ENCODE measurements at regions not wholly inside any gene's neighbourhood (a gene's known extent, or its start where the extent isn't known, plus 50 kb on each side); places are given as distances from the start of the nearest gene placed in this dataset.
A peak's percentile ranks its signal among the peaks of the same experiment; 100 is the strongest.

DNA sequence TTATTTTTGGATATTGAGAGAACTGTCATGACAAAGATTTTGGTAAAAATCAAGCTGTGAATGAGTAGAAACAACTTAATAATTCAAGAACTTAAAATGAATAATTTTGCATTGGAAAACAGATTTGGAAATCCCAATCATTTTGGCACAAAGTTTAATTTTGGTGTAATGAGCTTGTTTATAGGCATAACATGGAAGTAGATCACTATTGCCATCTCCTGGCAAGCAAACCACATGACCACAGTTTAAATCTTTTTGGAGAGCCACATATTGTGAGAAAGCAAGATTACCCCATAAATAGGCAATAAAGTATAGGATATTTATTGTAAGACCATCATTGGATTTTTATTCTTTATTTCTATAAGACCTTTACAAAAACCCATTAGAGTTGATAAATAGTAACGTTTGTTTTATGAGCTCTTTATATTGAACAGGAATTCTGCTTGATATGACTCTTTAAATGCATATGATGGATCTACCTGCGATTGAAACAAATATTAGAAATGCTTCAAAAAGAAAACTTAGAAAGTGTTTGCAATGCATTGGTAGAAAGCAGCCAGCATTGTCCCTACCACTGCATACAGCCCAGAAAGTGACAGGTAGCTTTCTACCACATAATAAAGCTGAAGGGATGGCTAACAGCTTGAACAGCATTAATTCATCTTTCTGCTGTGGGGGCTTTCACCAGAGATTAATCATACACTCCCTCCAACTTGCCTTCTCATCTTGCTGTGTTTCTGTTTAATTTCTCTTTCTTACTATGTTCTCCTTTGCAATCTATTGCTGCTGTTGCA lies 766.8 kb downstream of the TBL1XR1 start:
- no peak overlapping the region for H3K27ac ChIP-seq (ENCODE audit: low read length)
- no peaks in the 10 kb centered on the region for H3K9me3 ChIP-seq (ENCODE audit: insufficient read depth, low read length, severe bottlenecking)
- no peaks in the 10 kb centered on the region for H3K36me3 ChIP-seq (ENCODE audit: insufficient read depth, low read length)
- no peaks in the 10 kb centered on the region for H4K20me1 ChIP-seq (ENCODE audit: insufficient read depth, low read length)
- H3K4me2 ChIP-seq (ENCODE audit: insufficient read depth, low read length): no peak overlapping the region
- DNase-seq: no peak
- H3K4me1 ChIP-seq (ENCODE audit: insufficient read depth, low read length): no peaks in the 10 kb centered on the region
- no peak for TF ChIP-seq EZH2 (IDR thresholded peaks at IDR 0.05; ENCODE audit: borderline replicate concordance, low read depth, low read length, severe bottlenecking)
- TF ChIP-seq CTCF (IDR thresholded peaks at IDR 0.05; ENCODE audit: borderline replicate concordance, extremely low read depth, low read length, poor library complexity, severe bottlenecking): peak; percentile 63
- H3K4me3 ChIP-seq (ENCODE audit: low read depth in 1 of 2, low read length in 2 of 2): no peak overlapping the region
- H3K9ac ChIP-seq (ENCODE audit: low read depth, low read length): no peak overlapping the region
- H2AFZ ChIP-seq (ENCODE audit: low read depth, low read length): no peak overlapping the region
- H3K79me2 ChIP-seq (ENCODE audit: insufficient read depth, low read length): no peaks in the 10 kb centered on the region
- no peak for ATAC-seq (ENCODE audit: insufficient read depth, low read depth)
- no peaks in the 10 kb centered on the region for H3K27me3 ChIP-seq (ENCODE audit: insufficient read depth, low read length, poor library complexity)

DNA sequence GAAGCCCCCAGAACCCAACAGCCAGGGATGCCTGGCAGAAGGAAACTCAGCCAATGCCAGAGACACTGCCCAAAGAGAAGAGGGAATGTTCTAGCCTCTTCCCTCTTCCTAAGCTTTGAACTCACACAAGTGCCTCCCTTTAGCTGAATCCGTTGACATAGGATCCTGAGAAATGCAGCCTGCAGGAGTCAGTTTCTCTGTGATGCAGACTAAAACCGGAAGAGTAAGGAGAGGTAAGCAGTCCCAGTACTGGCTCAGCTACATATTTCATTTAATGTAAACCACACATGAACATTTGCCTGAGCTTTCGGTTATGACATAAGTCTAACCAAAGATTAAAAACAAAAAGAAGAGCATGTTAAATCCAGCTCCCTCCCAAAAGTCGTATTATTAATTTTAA lies 768.7 kb downstream of the TBL1XR1 start:
- Histone ChIP-seq H3K27me3 (ENCODE audit: insufficient read depth, low read length, poor library complexity) (no peaks in the 10 kb centered on the region), H3K4me3 (ENCODE audit: low read depth in 1 of 2, low read length in 2 of 2) (no peak overlapping the region), H3K9ac (ENCODE audit: low read depth, low read length) (no peak overlapping the region), H3K9me3 (ENCODE audit: insufficient read depth, low read length, severe bottlenecking) (no peaks in the 10 kb centered on the region), H3K4me1 (ENCODE audit: insufficient read depth, low read length) (no peaks in the 10 kb centered on the region), H3K27ac (ENCODE audit: low read length) (no peak overlapping the region), H3K36me3 (ENCODE audit: insufficient read depth, low read length) (no peaks in the 10 kb centered on the region), H3K79me2 (ENCODE audit: insufficient read depth, low read length) (no peaks in the 10 kb centered on the region), H3K4me2 (ENCODE audit: insufficient read depth, low read length) (no peak overlapping the region), H4K20me1 (ENCODE audit: insufficient read depth, low read length) (no peaks in the 10 kb centered on the region), H2AFZ (ENCODE audit: low read depth, low read length) (no peak overlapping the region)
- DNase-seq (no peak), ATAC-seq (ENCODE audit: insufficient read depth, low read depth) (no peak)
- TF ChIP-seq CTCF (IDR thresholded peaks at IDR 0.05; ENCODE audit: borderline replicate concordance, extremely low read depth, low read length, poor library complexity, severe bottlenecking) (no peak), EZH2 (IDR thresholded peaks at IDR 0.05; ENCODE audit: borderline replicate concordance, low read depth, low read length, severe bottlenecking) (no peak)

DNA sequence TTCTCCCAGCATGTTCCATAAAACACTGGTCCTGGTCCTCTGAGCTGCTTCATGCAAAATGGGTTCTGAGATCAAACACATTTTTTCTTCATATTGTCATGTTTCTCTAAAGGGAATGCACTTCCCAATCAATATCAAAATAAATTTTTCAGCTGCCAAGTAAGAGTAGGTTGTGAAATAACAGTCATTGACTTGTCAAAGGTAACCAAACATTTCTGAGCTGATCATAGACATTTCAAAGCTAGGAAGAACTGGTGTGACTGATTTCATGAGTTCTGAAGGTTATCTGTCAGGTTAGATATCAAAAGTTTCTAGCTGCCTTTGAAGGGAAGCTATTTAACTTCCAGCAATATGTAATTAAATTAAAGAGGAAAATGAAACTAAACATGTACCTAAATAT lies 770.9 kb downstream of the TBL1XR1 start:
- Histone ChIP-seq H3K79me2 (ENCODE audit: insufficient read depth, low read length) (no peaks in the 10 kb centered on the region), H3K27ac (ENCODE audit: low read length) (no peak overlapping the region), H3K36me3 (ENCODE audit: insufficient read depth, low read length) (no peaks in the 10 kb centered on the region), H3K4me2 (ENCODE audit: insufficient read depth, low read length) (no peak overlapping the region), H3K9ac (ENCODE audit: low read depth, low read length) (no peak overlapping the region), H3K27me3 (ENCODE audit: insufficient read depth, low read length, poor library complexity) (no peaks in the 10 kb centered on the region), H3K4me3 (ENCODE audit: low read depth in 1 of 2, low read length in 2 of 2) (no peak overlapping the region), H4K20me1 (ENCODE audit: insufficient read depth, low read length) (no peaks in the 10 kb centered on the region), H3K9me3 (ENCODE audit: insufficient read depth, low read length, severe bottlenecking) (no peaks in the 10 kb centered on the region), H3K4me1 (ENCODE audit: insufficient read depth, low read length) (no peaks in the 10 kb centered on the region), H2AFZ (ENCODE audit: low read depth, low read length) (no peak overlapping the region)
- TF ChIP-seq EZH2 (IDR thresholded peaks at IDR 0.05; ENCODE audit: borderline replicate concordance, low read depth, low read length, severe bottlenecking): no peak
- TF ChIP-seq CTCF (IDR thresholded peaks at IDR 0.05; ENCODE audit: borderline replicate concordance, extremely low read depth, low read length, poor library complexity, severe bottlenecking): no peak
- no peak for DNase-seq
- no peak for ATAC-seq (ENCODE audit: insufficient read depth, low read depth)
